ENCODE measurements at regions not wholly inside any gene's neighbourhood (a gene's known extent, or its start where the extent isn't known, plus 50 kb on each side); places are given as distances from the start of the nearest gene placed in this dataset.
A peak's percentile ranks its signal among the peaks of the same experiment; 100 is the strongest.
"Not testable (repeated sequence)": the region's sequence is repeated elsewhere in the genome, so short reads cannot be mapped to it uniquely, and the experiment has no call there.

- TF ChIP-seq, protein P1, sequence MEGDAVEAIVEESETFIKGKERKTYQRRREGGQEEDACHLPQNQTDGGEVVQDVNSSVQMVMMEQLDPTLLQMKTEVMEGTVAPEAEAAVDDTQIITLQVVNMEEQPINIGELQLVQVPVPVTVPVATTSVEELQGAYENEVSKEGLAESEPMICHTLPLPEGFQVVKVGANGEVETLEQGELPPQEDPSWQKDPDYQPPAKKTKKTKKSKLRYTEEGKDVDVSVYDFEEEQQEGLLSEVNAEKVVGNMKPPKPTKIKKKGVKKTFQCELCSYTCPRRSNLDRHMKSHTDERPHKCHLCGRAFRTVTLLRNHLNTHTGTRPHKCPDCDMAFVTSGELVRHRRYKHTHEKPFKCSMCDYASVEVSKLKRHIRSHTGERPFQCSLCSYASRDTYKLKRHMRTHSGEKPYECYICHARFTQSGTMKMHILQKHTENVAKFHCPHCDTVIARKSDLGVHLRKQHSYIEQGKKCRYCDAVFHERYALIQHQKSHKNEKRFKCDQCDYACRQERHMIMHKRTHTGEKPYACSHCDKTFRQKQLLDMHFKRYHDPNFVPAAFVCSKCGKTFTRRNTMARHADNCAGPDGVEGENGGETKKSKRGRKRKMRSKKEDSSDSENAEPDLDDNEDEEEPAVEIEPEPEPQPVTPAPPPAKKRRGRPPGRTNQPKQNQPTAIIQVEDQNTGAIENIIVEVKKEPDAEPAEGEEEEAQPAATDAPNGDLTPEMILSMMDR (conservative IDR thresholded peaks at IDR 0.05; ENCODE audit: control insufficient read depth, insufficient read depth, low read depth, low read length) = no peak
- no peak for DNase-seq (ENCODE audit: low read depth)
- no peak overlapping the region for H3K4me3 ChIP-seq (ENCODE audit: control insufficient read depth, low read depth, low read length)
These were observed 193.2 kb downstream of the NDUFA10 start for GRCh38 chr2:239831861-239832489.

- H3K4me3 ChIP-seq (ENCODE audit: control insufficient read depth, low read depth, low read length) = no peak overlapping the region
- DNase-seq (ENCODE audit: low read depth) = no peak
- TF ChIP-seq, protein P1 (conservative IDR thresholded peaks at IDR 0.05; ENCODE audit: control insufficient read depth, insufficient read depth, low read depth, low read length) = no peak
These were observed 194.0 kb downstream of the NDUFA10 start for GRCh38 chr2:239831001-239831731.

DNA sequence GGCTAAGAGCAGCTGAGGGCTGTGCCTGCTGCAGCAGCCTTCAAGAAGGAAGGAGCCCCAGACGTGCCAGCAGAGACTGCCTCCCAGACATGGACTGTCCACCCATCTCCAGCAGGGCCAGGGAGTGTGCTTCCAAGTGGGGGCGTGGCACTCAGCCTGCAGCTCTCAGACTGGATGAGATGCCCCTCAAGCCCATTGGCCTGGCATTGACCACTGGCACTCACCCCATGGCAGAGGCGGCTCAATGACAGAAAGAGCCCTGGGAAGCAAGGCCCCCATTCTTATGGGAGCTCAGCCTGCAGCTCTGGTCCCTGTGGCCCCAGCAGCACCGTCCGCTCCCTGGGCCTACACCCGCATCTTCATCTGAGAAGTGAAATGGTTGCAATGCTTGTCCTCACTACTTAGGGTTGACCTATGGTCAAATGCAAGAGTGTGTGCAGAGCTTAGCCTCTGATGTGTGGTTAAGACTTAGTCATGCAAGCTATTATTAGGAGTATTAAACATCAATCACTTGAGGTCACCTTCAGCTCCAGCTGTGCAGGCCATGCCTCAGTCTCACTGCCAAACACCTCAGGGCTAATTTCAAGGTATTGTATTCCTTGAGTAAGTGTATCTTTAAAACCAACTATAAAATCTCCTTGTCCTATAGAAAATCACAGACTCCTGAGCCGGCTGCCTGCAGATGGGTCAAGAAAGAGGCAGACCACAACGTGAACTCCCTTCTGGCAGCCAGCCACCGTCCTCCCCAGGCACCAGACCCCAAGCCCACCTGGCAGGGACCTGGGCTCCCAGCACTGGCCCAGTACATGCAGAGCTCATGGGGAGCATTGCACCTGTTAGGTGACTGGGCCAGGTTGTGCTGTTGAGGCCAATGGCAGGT, 194.8 kb downstream of the NDUFA10 start:
- peak; percentile 13 for DNase-seq (ENCODE audit: low read depth)
- H3K4me3 ChIP-seq (ENCODE audit: control insufficient read depth, low read depth, low read length) = no peak overlapping the region
- TF ChIP-seq, protein P1 (conservative IDR thresholded peaks at IDR 0.05; ENCODE audit: control insufficient read depth, insufficient read depth, low read depth, low read length) = no peak

DNA sequence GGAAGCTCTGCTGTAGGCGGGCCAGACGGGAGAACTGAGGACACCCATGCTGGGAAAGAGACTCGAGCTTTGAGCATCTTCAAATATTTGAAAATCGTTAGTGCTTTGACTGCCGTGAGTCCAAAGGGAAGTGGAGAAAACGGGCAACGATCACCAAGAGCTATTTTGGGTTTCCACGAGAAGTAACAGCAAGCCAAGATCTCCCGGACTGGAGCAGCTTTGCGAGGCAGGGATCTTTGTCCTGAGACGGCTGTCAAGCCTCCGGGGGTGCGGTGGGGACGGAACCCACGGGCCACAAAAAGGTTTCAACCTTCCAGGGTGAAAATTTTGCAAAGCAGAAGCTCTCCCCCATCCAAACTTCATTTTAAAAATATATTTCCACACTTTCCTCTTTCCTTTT, 195.8 kb downstream of the NDUFA10 start:
- TF ChIP-seq, protein P1 (conservative IDR thresholded peaks at IDR 0.05; ENCODE audit: control insufficient read depth, insufficient read depth, low read depth, low read length) = no peak
- H3K4me3 ChIP-seq (ENCODE audit: control insufficient read depth, low read depth, low read length) = no peak overlapping the region
- DNase-seq (ENCODE audit: low read depth) = no peak

DNA sequence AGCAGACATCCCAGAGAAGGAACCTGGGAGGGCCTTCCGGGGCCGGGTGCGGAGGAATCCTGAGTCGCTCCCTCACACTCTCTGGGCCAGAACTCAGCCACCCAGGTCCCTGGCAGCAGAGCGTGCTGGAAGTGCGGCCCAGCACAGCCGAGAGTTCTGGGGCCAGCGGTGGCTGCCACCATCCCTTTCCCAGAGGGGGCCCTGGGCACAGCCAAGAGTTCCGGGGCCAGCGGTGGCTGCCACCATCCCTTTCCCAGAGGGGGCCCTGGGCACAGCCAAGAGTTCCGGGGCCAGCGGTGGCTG, 196.2 kb downstream of the NDUFA10 start:
- H3K4me3 ChIP-seq (ENCODE audit: control insufficient read depth, low read depth, low read length); DNase-seq (ENCODE audit: low read depth): not testable (repeated sequence)

GRCh38 chr2:239828192-239828972, 196.8 kb downstream of the NDUFA10 start:
- TF ChIP-seq, protein P1 (conservative IDR thresholded peaks at IDR 0.05; ENCODE audit: control insufficient read depth, insufficient read depth, low read depth, low read length) = no peak
- no peak for DNase-seq (ENCODE audit: low read depth)

More at GRCh38 chr2:239828192-239828972, 196.8 kb downstream of the NDUFA10 start:
- H3K4me3 ChIP-seq (ENCODE audit: control insufficient read depth, low read depth, low read length) = no peak overlapping the region
